Naive thymus-derived CD8-positive, alpha-beta T cell (primary cell): ENCODE measurements at regions not wholly inside any gene's neighbourhood (a gene's known extent, or its start where the extent isn't known, plus 50 kb on each side); places are given as distances from the start of the nearest gene placed in this dataset.
"Not testable (repeated sequence)": the region's sequence is repeated elsewhere in the genome, so short reads cannot be mapped to it uniquely, and the experiment has no call there.

Experiments
- ATAC-seq, 2 donors: fragments of 150-1000 bp; cut with Tn5 transposase in 1 of 2; sonication (Bioruptor Pico), chemical (Tn5 transposase) in 1 of 2; 1 replicate in 1 of 2; 2 replicates in 1 of 2; pipeline ENCODE4 v1.10.0; 2021; ENCODE audit warnings: mild to moderate bottlenecking in 2 of 2, moderate library complexity in 2 of 2
- POLR2A ChIA-PET: fragments of 350-600 bp; sonication (Branson Sonifier 250); formaldehyde crosslinking; loops from one replicate; lab custom pipeline; 2021; ENCODE audit warnings: antibody characterized with exemption; lab: Charles Lee
- DNase-seq, 10 donors: peaks; one replicate each; pipeline versions ENCODE4 v3.0.0 to v3.0.0-alpha.2; 2020 to 2022
- H3K27ac Mint-ChIP-seq, 10 donors: one replicate each; pipeline ENCODE4 v1.8.0; 2020 to 2022; ENCODE audit warnings: mild to moderate bottlenecking in 10 of 10, mixed read lengths in 10 of 10, moderate library complexity in 4 of 10, inconsistent platforms in 1 of 10
- H3K27me3 Mint-ChIP-seq, 5 donors: one replicate each; pipeline ENCODE4 v1.8.0; 2021 to 2022; ENCODE audit warnings: mixed read lengths in 5 of 5
- H3K36me3 Mint-ChIP-seq, 3 donors: one replicate each; pipeline ENCODE4 v1.8.0; 2020 to 2022; ENCODE audit warnings: mixed read lengths in 3 of 3, mild to moderate bottlenecking in 2 of 3, inconsistent platforms in 1 of 3
- H3K4me1 Mint-ChIP-seq, 4 donors: one replicate each; pipeline ENCODE4 v1.8.0; 2021 to 2022; ENCODE audit warnings: mixed read lengths in 4 of 4
- H3K4me3 Mint-ChIP-seq, 10 donors: one replicate each; pipeline ENCODE4 v1.8.0; 2020 to 2022; ENCODE audit warnings: mild to moderate bottlenecking in 10 of 10, mixed read lengths in 10 of 10, moderate library complexity in 6 of 10, inconsistent platforms in 1 of 10
- H3K9me3 Mint-ChIP-seq, 9 donors: one replicate each; pipeline ENCODE4 v1.8.0; 2020 to 2022; ENCODE audit warnings: mixed read lengths in 9 of 9, mild to moderate bottlenecking in 3 of 9, inconsistent platforms in 1 of 9, moderate library complexity in 1 of 9

GRCh38 chr2:225867071-225867470 lies 467.6 kb downstream of the NYAP2 start:
- H3K4me3 Mint-ChIP-seq, result no peak overlapping the region
- H3K27me3 Mint-ChIP-seq, result peaks cover 0 to 5% (median 4%) of the 10 kb centered on the region in 5 donors
- no peaks in the 10 kb centered on the region for H3K36me3 Mint-ChIP-seq
- ATAC-seq, result no peak
- POLR2A ChIA-PET, result no interaction called here
- H3K27ac Mint-ChIP-seq, result no peak overlapping the region
- peaks cover 0 to 3% (median 0%) of the 10 kb centered on the region in 9 donors for H3K9me3 Mint-ChIP-seq
- DNase-seq, result no peak
- H3K4me1 Mint-ChIP-seq, result no peaks in the 10 kb centered on the region

DNA sequence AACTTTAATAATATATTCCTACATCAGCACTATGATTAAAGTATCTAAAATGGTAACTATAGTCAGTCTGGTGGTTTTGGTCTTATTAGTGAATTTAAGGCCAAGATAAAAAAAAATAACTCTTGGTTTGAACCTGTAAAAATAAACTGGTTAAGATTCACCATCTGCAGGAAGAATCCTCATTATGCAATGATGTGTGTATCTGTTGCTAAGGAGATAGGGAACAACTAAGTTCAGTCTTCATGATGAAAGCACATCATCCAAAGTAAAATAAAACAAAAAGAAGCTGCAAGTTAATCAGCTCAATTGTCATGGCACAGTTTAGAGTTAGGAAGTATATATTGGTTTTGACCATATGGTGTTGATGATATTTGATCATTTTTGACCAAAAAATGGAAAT lies 466.0 kb downstream of the NYAP2 start:
- no peak for DNase-seq
- Mint-ChIP-seq H3K27me3 (peaks cover 0 to 5% (median 4%) of the 10 kb centered on the region in 5 donors), H3K9me3 (peaks cover 0 to 5% (median 0%) of the 10 kb centered on the region in 9 donors), H3K4me1 (no peaks in the 10 kb centered on the region), H3K27ac (no peak overlapping the region), H3K36me3 (no peaks in the 10 kb centered on the region), H3K4me3 (no peak overlapping the region)
- POLR2A ChIA-PET, result no interaction called here
- ATAC-seq, result no peak

- H3K36me3 Mint-ChIP-seq, result no peaks in the 10 kb centered on the region
- H3K9me3 Mint-ChIP-seq, result peaks cover 0 to 8% (median 0%) of the 10 kb centered on the region in 9 donors
- no peak overlapping the region for H3K27ac Mint-ChIP-seq
- H3K27me3 Mint-ChIP-seq, result peaks cover 0 to 5% (median 4%) of the 10 kb centered on the region in 5 donors
- no peaks in the 10 kb centered on the region for H3K4me1 Mint-ChIP-seq
- POLR2A ChIA-PET, result no interaction called here
- H3K4me3 Mint-ChIP-seq, result no peak overlapping the region
- ATAC-seq (no peak), DNase-seq (no peak)
Measured at GRCh38 chr2:225864394-225864793, 464.9 kb downstream of the NYAP2 start.

DNA sequence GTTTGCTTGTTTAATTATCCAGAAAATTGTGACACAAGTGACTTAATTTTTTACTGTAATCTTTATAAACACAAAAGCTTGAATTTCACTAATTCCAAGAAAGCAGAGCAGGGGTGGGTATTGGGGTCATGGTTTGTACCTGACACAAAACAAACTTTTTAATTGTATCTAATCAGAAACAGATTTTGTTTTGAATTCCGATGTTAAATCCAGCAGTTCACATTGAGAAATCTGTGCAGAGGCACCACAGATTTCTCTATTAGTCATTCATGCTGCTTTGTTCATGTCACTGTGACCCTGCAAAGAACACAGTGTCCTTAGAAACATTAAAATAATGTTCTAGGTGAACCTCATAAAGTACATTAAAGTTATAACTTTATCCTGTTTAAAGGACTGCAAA lies 443.4 kb downstream of the NYAP2 start:
- H3K27me3 Mint-ChIP-seq, result peaks cover 0 to 15% (median 0%) of the 10 kb centered on the region in 5 donors
- H3K4me3 Mint-ChIP-seq, result no peak overlapping the region
- H3K27ac Mint-ChIP-seq, result no peak overlapping the region
- no peaks in the 10 kb centered on the region for H3K4me1 Mint-ChIP-seq
- POLR2A ChIA-PET, result no interaction called here
- peaks cover 0 to 3% (median 0%) of the 10 kb centered on the region in 9 donors for H3K9me3 Mint-ChIP-seq
- no peaks in the 10 kb centered on the region for H3K36me3 Mint-ChIP-seq
- ATAC-seq (no peak), DNase-seq (no peak)

- Mint-ChIP-seq H3K9me3 (peaks cover 0 to 3% (median 0%) of the 10 kb centered on the region in 9 donors), H3K27me3 (peaks cover 0 to 17% (median 6%) of the 10 kb centered on the region in 5 donors), H3K4me3 (no peak overlapping the region), H3K27ac (no peak overlapping the region), H3K36me3 (no peaks in the 10 kb centered on the region), H3K4me1 (no peaks in the 10 kb centered on the region)
- no peak for DNase-seq
- ATAC-seq, result no peak
- POLR2A ChIA-PET, result no interaction called here
Measured at GRCh38 chr2:225841314-225841713, 441.8 kb downstream of the NYAP2 start.

GRCh38 chr2:225837328-225837727 lies 437.8 kb downstream of the NYAP2 start:
- Mint-ChIP-seq H3K36me3 (no peaks in the 10 kb centered on the region), H3K27me3 (peaks cover 0 to 19% (median 14%) of the 10 kb centered on the region in 5 donors), H3K4me3 (no peak overlapping the region), H3K4me1 (no peaks in the 10 kb centered on the region), H3K27ac (no peak overlapping the region), H3K9me3 (peaks cover 0 to 3% (median 0%) of the 10 kb centered on the region in 9 donors)
- POLR2A ChIA-PET, result no interaction called here
- no peak for DNase-seq
- no peak for ATAC-seq

DNA sequence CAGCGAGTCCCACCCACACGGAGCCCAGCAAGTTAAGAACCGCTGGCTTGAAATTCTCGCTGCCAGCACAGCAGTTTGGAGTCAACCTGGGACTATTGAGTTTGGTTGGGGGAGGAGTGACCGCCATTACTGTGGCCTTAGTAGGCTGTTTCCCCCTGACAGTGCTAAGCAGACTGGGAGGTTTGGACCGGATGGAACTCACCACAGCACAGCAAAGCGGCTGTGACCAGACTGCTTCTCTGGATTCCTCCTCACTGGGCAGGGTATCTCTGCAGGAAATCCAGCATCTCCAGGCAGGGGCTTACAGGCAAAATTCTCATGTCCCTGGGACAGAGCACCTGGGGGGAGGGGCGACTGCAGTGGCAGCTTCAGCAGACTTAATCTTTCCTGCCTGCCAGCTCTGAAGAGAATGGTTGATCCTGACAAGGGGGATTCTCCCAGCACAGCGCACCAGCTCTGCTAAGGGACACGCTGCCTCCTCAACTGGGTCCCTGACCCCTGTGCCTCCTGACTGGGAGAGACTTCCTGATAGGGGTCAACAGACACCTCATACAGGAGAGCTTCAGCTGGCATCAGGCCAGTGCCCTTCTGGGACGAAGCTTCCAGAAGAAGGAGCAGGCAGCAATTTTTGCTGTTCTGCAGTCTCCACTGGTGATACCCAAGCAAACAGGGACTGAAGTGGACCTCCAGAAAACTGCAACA lies 425.4 kb downstream of the NYAP2 start:
- peaks cover 0 to 7% (median 0%) of the 10 kb centered on the region in 3 donors for H3K36me3 Mint-ChIP-seq
- DNase-seq (no peak), ATAC-seq (no peak)
- POLR2A ChIA-PET, result no interaction called here
- peaks cover 1 to 22% (median 7%) of the 10 kb centered on the region in 5 donors for H3K27me3 Mint-ChIP-seq
- no peak overlapping the region for H3K27ac Mint-ChIP-seq
- H3K4me1 Mint-ChIP-seq, result no peaks in the 10 kb centered on the region
- H3K9me3 Mint-ChIP-seq, result peaks cover 5 to 34% (median 16%) of the 10 kb centered on the region in 9 donors
- no peak overlapping the region for H3K4me3 Mint-ChIP-seq

- ATAC-seq (no peak), DNase-seq (no peak)
- Mint-ChIP-seq H3K36me3 (peaks cover 0 to 7% (median 0%) of the 10 kb centered on the region in 3 donors), H3K4me1 (no peaks in the 10 kb centered on the region), H3K27me3 (peaks cover 1 to 13% (median 7%) of the 10 kb centered on the region in 5 donors), H3K4me3 (no peak overlapping the region), H3K27ac (no peak overlapping the region), H3K9me3 (peaks cover 0 to 15% (median 5%) of the 10 kb centered on the region in 9 donors)
- POLR2A ChIA-PET, result no interaction called here
Measured at GRCh38 chr2:225821351-225821750, 421.8 kb downstream of the NYAP2 start.

DNA sequence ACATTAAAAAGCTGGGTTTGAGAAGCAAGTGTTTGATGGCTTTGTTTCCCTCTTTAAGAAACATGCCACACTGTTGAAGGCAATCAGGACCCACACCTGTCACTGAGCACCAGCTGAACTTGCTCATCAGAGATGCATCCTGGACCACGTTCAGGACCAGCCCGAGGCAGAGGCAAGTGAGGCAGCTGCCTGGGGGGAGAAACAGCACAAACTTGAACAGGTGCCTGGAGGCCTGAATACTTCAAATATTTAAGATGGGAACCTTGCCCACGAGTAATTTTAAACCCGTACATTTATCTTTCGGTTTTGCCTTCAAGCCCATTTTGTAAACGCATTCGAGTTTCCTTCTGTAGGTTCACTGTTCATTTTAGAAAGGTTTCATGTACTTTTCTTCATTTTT lies 421.3 kb downstream of the NYAP2 start:
- Mint-ChIP-seq H3K27ac (no peak overlapping the region), H3K27me3 (peaks cover 1 to 10% (median 7%) of the 10 kb centered on the region in 5 donors), H3K4me3 (no peak overlapping the region), H3K4me1 (no peaks in the 10 kb centered on the region), H3K9me3 (peaks cover 0 to 9% (median 3%) of the 10 kb centered on the region in 9 donors), H3K36me3 (peaks cover 0 to 4% (median 0%) of the 10 kb centered on the region in 3 donors)
- DNase-seq (no peak), ATAC-seq (no peak)
- POLR2A ChIA-PET, result no interaction called here

GRCh38 chr2:225814554-225814953 lies 415.0 kb downstream of the NYAP2 start:
- Mint-ChIP-seq H3K27ac (no peak overlapping the region), H3K27me3 (peaks cover 1 to 9% (median 5%) of the 10 kb centered on the region in 5 donors), H3K4me1 (no peaks in the 10 kb centered on the region), H3K9me3 (peaks cover 0 to 3% (median 0%) of the 10 kb centered on the region in 9 donors), H3K36me3 (no peaks in the 10 kb centered on the region), H3K4me3 (no peak overlapping the region)
- no peak for ATAC-seq
- POLR2A ChIA-PET, result no interaction called here
- DNase-seq, result no peak

- Mint-ChIP-seq H3K4me3 (no peak overlapping the region), H3K36me3 (no peaks in the 10 kb centered on the region), H3K9me3 (no peaks in the 10 kb centered on the region), H3K27ac (no peak overlapping the region), H3K4me1 (no peaks in the 10 kb centered on the region), H3K27me3 (peaks cover 0 to 2% (median 0%) of the 10 kb centered on the region in 5 donors)
- no peak for DNase-seq
- no peak for ATAC-seq
- POLR2A ChIA-PET, result no interaction called here
Measured at GRCh38 chr2:225806105-225806504, 406.6 kb downstream of the NYAP2 start.

DNA sequence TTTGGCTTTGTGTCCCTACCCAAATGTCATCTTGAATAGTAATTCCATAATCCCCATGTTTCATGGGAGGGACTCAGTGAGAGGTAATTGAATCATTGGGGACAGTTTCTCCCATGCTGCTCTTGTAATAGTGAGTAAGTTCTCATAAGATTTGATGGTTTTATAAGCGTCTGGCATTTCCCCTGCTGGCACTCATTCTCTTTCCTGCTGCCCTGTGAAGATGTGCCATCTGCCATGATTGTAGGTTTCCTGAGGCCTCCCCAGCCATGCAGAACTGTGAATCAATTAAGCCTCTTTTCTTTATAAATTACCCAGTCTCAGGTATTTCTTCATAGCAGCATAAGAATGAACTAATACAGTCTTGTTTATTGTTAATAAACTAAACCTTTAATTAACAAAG lies 402.6 kb downstream of the NYAP2 start:
- not testable (repeated sequence) for H3K4me3 Mint-ChIP-seq, H3K27ac Mint-ChIP-seq

DNA sequence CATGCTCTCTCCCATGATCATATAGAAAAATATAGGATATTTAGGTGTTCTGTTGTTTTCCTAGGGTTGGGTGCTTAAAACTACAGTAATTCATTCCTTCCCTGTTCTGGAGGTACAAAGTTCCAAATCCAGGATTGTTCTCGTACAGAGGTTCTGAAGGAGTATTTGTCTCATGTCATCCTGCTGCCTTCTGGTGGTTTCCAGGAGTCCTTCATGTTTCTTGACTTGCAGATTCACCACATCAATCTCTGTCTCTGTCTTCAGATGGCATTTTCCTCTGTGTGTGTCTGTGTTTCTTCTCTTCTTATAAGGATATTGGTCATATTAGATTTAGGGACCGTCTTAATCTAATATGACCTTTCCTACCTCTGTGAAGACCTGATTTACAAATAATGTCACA lies 397.9 kb downstream of the NYAP2 start:
- no peaks in the 10 kb centered on the region for H3K36me3 Mint-ChIP-seq

More for the DNA sequence above, 402.6 kb downstream of the NYAP2 start:
- H3K4me1 Mint-ChIP-seq, DNase-seq, H3K9me3 Mint-ChIP-seq, POLR2A ChIA-PET, ATAC-seq, H3K36me3 Mint-ChIP-seq: not testable (repeated sequence)
- H3K27me3 Mint-ChIP-seq, result peaks cover 0 to 15% (median 4%) of the 10 kb centered on the region in 5 donors

More for the DNA sequence above, 397.9 kb downstream of the NYAP2 start:
- Mint-ChIP-seq H3K9me3 (no peaks in the 10 kb centered on the region), H3K27ac (no peak overlapping the region), H3K4me3 (no peak overlapping the region), H3K27me3 (peaks cover 0 to 15% (median 4%) of the 10 kb centered on the region in 5 donors), H3K4me1 (no peaks in the 10 kb centered on the region)
- ATAC-seq (no peak), DNase-seq (no peak)
- POLR2A ChIA-PET, result no interaction called here
